ENCODE measurements at regions not wholly inside any gene's neighbourhood (a gene's known extent, or its start where the extent isn't known, plus 50 kb on each side); places are given as distances from the start of the nearest gene placed in this dataset.
"Not testable (repeated sequence)": the region's sequence is repeated elsewhere in the genome, so short reads cannot be mapped to it uniquely, and the experiment has no call there.

DNA sequence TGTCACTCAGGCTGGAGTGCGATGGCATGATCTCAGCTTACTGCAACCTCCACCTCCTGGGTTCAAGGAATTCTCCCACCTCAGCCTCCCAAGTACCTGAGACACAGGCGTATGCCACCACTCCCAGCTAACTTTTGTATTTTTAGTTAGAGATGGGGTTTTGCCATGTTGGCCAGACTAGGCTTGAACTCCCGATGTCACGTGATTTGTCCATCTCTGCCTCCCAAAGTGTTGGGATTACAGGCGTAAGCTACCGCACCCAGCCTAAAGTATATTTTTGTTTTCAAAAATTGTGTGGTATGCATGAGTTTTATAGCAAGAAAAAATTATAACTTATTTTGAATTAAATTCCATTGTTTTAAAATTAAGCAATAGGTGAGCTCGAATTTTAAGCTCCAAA, 188.0 kb downstream of the CCT8L2 start:
- TF ChIP-seq, protein P1, sequence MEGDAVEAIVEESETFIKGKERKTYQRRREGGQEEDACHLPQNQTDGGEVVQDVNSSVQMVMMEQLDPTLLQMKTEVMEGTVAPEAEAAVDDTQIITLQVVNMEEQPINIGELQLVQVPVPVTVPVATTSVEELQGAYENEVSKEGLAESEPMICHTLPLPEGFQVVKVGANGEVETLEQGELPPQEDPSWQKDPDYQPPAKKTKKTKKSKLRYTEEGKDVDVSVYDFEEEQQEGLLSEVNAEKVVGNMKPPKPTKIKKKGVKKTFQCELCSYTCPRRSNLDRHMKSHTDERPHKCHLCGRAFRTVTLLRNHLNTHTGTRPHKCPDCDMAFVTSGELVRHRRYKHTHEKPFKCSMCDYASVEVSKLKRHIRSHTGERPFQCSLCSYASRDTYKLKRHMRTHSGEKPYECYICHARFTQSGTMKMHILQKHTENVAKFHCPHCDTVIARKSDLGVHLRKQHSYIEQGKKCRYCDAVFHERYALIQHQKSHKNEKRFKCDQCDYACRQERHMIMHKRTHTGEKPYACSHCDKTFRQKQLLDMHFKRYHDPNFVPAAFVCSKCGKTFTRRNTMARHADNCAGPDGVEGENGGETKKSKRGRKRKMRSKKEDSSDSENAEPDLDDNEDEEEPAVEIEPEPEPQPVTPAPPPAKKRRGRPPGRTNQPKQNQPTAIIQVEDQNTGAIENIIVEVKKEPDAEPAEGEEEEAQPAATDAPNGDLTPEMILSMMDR (IDR thresholded peaks at IDR 0.05 in 8 of 11, conservative IDR thresholded peaks at IDR 0.05 in 3 of 11): not testable (repeated sequence)
- TF ChIP-seq POLR2AphosphoS5 (IDR thresholded peaks at IDR 0.05): not testable (repeated sequence)

Data from spleen (tissue), 7 donors.